CD1c-positive myeloid dendritic cell (primary cell): ENCODE measurements at regions not wholly inside any gene's neighbourhood (a gene's known extent, or its start where the extent isn't known, plus 50 kb on each side); places are given as distances from the start of the nearest gene placed in this dataset.

Source experiments
- DNase-seq: peaks from one replicate; pipeline ENCODE4 v3.0.0-alpha.2; 2016; ENCODE audit errors: extremely low spot score

- DNase-seq = peak; percentile 22
Observed at GRCh38 chr15:25508369-25509002, 69.7 kb upstream of the UBE3A start.

DNA sequence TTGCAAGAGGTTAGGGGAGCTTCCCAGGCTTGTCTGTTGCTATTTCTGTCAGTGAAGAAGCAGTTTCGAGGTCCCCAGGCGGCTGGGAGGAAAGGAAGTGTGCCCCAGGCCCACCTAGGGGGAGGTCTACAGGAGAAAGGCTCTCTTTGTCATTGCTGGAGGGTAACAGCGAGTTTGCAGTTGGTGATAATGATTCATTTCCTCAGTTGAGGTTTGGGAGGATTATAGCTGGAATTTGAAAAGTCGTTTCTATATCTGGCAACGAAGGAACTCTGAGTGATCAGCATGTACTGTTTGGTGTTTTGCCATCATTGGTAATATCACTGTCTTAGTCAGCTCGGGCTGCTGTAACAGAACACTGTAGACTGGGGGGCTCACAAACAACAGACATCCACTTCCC lies 65.5 kb upstream of the UBE3A start:
- no peak for DNase-seq

DNA sequence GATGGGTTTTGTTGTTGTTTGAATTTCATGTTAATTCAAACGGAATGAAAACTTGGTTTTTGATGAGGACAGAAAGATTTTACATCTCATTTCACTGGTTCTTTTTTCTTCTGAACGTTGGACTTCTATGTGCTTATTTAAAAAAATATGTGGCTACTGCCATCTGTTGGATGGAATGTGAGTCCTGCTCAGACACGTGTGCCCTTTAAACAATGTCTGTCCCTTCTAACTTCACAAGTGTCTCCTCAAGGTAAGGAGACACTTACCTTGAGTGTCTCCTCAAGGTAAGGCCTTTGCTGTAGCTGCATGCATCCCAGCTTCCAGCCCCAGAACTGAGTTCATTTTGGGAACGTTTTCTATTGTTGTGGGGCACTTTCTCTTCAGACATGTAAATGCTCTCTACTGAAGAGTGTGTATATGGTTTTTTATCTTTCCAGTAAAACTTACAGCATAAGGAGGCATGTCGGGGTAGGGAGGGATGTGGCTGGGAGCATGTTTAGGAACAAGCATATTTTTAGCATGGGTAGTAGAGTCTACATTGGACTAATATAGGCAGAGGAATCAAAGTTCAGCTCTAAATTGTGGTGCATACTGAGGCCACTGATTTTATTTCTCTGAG lies 63.1 kb upstream of the UBE3A start:
- DNase-seq = peak; percentile 22

DNA sequence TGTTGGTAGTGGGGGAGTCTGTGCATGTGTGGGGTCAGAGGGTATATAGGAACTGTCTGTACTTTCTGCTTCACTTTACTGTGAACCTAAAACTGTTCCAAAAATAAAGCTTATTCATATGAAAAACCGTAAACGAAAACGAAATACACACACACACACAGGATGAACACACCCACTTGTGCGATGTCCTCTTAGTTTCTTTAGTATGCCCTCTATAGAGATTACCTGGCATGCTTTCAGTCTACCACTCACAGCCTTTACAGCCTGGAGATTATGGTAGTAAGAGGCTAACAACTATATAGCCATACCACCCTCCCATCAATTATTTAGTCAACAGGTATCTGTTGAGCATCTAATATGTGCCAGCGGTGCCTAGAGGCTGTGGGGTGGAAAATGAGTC lies 60.0 kb upstream of the UBE3A start:
- DNase-seq = no peak

DNA sequence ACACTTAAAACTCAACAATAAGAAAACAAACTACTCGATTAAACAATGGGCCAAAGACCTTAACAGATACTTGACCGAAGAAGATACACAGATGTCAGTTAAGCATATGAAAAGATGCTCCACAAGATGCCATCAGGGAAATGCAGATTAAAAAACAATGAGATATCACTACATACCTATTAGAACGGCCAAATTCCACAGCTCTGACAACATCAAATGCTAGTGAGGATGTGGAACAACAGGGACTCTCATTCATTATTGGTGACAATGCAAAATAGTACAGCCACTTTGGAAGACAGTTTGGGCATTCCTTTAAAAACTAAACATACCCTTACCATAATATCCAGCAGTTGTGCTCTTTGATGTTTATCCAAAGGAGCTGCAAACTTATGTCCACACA lies 59.1 kb upstream of the UBE3A start:
- no peak for DNase-seq

- no peak for DNase-seq
Observed at GRCh38 chr15:25493823-25494526, 55.2 kb upstream of the UBE3A start.

DNA sequence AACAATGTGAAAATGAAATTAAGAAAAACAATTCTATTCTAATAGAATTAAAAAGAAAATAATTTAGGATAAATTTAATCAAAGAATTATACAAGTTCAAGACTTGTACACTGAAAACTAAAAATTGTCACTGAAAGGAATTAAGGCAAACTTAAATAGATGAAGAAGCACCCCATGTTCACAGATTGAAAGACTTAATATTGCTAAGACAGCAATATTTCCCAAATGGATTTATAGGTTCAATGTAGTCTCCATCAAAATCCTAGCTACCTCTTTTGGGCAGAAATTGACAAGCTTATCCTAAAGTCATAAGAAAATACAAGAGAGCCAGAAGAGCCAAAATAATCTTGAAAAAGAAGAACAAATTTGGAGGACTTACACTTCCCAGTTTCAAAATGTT lies 53.5 kb upstream of the UBE3A start:
- no peak for DNase-seq
